ENCODE measurements at regions not wholly inside any gene's neighbourhood (a gene's known extent, or its start where the extent isn't known, plus 50 kb on each side); places are given as distances from the start of the nearest gene placed in this dataset.

- TF ChIP-seq POLR2A (IDR thresholded peaks at IDR 0.05) (no peak), CTCF (IDR thresholded peaks at IDR 0.05) (no peak), POLR2AphosphoS5 (IDR thresholded peaks at IDR 0.05) (no peak), EP300 (IDR thresholded peaks at IDR 0.05) (no peak)
Measured at GRCh38 chr22:32307055-32307454, 50.6 kb upstream of the RFPL3 start.
